ENCODE measurements at regions not wholly inside any gene's neighbourhood (a gene's known extent, or its start where the extent isn't known, plus 50 kb on each side); places are given as distances from the start of the nearest gene placed in this dataset.

DNA sequence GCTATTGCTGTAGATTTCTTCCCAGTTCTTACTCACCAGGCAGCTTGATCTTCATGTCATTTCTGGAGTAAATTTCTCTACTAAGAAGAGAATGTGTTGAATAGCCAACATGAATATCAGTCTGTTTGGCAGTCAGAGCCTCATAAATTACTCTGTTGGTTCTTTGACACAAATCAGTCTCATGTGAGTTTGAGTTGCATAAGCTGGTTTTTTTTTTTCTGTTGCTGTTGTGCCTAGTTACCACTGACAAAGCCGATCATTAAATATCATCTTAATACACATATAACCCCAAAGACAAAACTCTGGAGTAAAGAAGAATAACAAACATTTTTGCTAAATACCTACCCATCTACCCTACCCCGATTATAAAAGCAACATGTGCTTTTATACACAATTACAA, 240.5 kb upstream of the KCNJ16 start:
- H3K27me3 ChIP-seq, result no peaks in the 10 kb centered on the region
- H3K4me1 ChIP-seq, result no peaks in the 10 kb centered on the region
- no peak overlapping the region for H3K4me3 ChIP-seq
- no peak overlapping the region for H3K27ac ChIP-seq
- no peak for ATAC-seq (ENCODE audit: low FRiP score in 2 of 2)
- 63 to 64% methylated on average over 2 of the region's 2 CpGs for WGBS, 2 donors
- peaks cover 0 to 7% (median 3%) of the 10 kb centered on the region in 4 donors for H3K9me3 ChIP-seq
- H3K36me3 ChIP-seq, result no peaks in the 10 kb centered on the region
- TF ChIP-seq, protein P1, sequence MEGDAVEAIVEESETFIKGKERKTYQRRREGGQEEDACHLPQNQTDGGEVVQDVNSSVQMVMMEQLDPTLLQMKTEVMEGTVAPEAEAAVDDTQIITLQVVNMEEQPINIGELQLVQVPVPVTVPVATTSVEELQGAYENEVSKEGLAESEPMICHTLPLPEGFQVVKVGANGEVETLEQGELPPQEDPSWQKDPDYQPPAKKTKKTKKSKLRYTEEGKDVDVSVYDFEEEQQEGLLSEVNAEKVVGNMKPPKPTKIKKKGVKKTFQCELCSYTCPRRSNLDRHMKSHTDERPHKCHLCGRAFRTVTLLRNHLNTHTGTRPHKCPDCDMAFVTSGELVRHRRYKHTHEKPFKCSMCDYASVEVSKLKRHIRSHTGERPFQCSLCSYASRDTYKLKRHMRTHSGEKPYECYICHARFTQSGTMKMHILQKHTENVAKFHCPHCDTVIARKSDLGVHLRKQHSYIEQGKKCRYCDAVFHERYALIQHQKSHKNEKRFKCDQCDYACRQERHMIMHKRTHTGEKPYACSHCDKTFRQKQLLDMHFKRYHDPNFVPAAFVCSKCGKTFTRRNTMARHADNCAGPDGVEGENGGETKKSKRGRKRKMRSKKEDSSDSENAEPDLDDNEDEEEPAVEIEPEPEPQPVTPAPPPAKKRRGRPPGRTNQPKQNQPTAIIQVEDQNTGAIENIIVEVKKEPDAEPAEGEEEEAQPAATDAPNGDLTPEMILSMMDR (IDR thresholded peaks at IDR 0.05), result no peak
- TF ChIP-seq EP300 (IDR thresholded peaks at IDR 0.05), result no peak
- no peak for TF ChIP-seq POLR2AphosphoS5 (IDR thresholded peaks at IDR 0.05)
- TF ChIP-seq POLR2A (IDR thresholded peaks at IDR 0.05), result no peak
- DNase-seq, result no peak

DNA sequence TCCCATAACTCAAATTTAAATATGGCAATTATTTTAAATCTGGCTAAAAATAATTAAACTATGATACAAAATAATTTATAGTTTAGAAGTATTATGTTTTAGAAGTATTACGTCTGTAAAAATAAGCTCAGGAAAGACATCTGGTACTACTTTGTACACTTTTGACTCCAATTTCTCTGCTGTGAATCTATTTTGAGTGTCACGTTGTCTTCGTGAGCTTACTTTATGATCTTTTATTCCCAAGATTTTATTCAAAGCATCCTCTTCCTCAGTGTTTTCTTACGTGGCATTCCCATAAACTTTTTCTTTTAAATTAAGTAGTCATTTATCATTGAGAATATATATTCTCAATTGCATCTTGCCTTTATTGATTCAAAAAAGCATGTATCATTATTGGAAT, 223.3 kb upstream of the KCNJ16 start:
- Histone ChIP-seq H3K9me3 (no peaks in the 10 kb centered on the region), H3K27ac (no peak overlapping the region), H3K27me3 (no peaks in the 10 kb centered on the region), H3K4me3 (no peak overlapping the region), H3K4me1 (peaks cover 0 to 5% (median 0%) of the 10 kb centered on the region in 4 donors), H3K36me3 (no peaks in the 10 kb centered on the region)
- no peak for DNase-seq
- no peak for TF ChIP-seq POLR2A (IDR thresholded peaks at IDR 0.05)
- TF ChIP-seq POLR2AphosphoS5 (IDR thresholded peaks at IDR 0.05), result no peak
- TF ChIP-seq, protein P1 (IDR thresholded peaks at IDR 0.05), result no peak
- TF ChIP-seq EP300 (IDR thresholded peaks at IDR 0.05), result no peak
- 91 to 94% methylated on average over 4 of the region's 4 CpGs for WGBS, 2 donors
- ATAC-seq (ENCODE audit: low FRiP score in 2 of 2), result no peak

DNA sequence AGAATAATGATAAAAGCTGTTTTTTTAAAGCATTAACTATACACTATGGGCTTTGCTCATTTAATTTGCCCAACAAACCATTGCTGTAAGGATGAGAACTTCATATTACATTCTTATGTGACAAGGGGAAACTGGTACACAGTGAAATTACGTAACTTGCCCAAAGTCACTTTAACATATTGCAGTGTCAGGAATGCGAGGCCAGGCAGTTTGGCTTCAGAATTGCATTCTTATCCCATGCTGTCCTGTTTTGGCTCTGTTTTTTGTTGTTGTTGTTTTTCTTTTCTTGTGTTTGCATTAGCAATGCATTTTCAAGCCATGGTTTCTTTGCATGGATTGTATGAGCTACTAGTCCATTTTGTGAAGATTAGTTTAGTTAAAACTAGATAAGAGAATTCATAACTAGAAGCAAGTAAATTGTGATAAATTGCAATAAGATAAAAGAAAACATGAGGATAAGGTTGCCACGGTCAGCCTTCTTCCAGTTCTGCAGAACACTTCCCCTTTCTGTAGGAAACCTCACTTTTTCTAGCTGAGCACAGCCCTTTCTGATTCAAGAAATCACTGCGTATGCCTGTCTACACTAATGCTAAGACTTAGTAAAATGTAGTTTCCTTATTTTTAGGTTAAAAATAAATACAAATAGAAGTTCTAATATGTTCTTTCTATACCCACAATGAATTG, 221.3 kb upstream of the KCNJ16 start:
- DNase-seq (no peak), ATAC-seq (ENCODE audit: low FRiP score in 2 of 2) (peak in 1 of 2 donors; percentile 77)
- Histone ChIP-seq H3K27ac (no peak overlapping the region), H3K9me3 (no peaks in the 10 kb centered on the region), H3K36me3 (no peaks in the 10 kb centered on the region), H3K27me3 (no peaks in the 10 kb centered on the region), H3K4me1 (peaks cover 0 to 5% (median 0%) of the 10 kb centered on the region in 4 donors), H3K4me3 (no peak overlapping the region)
- no peak for TF ChIP-seq POLR2AphosphoS5 (IDR thresholded peaks at IDR 0.05)
- TF ChIP-seq, protein P1 (IDR thresholded peaks at IDR 0.05), result no peak
- no peak for TF ChIP-seq EP300 (IDR thresholded peaks at IDR 0.05)
- no peak for TF ChIP-seq POLR2A (IDR thresholded peaks at IDR 0.05)
- WGBS, 2 donors, result 31 to 52% methylated on average over 4 of the region's 4 CpGs

DNA sequence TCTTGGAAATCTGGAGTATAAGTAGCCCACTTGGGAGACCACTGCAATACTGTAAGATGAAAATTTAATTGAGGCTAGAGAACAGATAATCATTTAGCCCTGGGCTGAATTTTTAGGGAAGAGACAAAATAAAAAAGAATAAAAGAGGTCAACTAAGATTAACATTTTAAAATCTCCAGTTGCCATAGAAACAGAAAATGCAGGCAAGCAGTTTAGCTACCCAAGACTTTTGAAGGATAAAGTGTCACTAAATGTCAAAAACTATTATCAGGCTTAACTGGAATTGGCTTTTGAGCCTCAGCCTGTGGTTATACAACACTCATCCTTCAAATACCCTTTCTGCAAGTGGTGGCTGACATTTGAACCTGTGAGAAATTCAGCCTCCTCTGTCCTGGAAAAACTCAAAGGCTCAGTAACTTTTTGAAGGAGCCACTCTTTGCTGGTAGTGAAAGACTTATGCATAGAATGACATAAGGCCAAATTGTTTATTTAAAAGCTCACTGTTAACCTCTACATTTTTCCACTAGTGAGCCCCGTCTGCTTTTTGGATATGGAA, 220.7 kb upstream of the KCNJ16 start:
- Histone ChIP-seq H3K9me3 (no peaks in the 10 kb centered on the region), H3K4me1 (peaks cover 0 to 5% (median 0%) of the 10 kb centered on the region in 4 donors), H3K27ac (no peak overlapping the region), H3K27me3 (no peaks in the 10 kb centered on the region), H3K4me3 (no peak overlapping the region), H3K36me3 (no peaks in the 10 kb centered on the region)
- ATAC-seq (ENCODE audit: low FRiP score in 2 of 2), result no peak
- TF ChIP-seq EP300 (IDR thresholded peaks at IDR 0.05) (no peak), POLR2AphosphoS5 (IDR thresholded peaks at IDR 0.05) (no peak), POLR2A (IDR thresholded peaks at IDR 0.05) (no peak)
- no peak for DNase-seq
- 45 to 46% methylated on average over 1 of the region's 1 CpG for WGBS, 2 donors

DNA sequence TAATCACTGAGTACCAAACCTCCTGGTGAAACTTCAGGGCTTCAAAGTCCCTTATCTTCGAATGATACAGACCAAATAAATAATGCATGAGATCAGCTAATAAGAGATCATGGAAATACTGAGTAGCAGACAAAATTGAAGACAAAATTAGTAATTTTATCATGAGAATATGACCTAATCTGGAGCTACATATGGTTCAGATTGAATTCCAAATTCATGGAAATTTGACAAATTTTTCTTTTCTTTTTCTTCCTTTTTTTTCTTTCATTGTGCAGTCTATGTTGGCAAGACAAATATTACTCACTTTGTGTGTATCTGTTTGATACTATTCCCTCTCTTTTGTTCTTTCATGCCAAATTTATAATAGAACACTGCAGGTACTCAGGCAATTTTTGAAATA, 218.1 kb upstream of the KCNJ16 start:
- no peaks in the 10 kb centered on the region for H3K36me3 ChIP-seq
- H3K27ac ChIP-seq, result no peak overlapping the region
- ATAC-seq (ENCODE audit: low FRiP score in 2 of 2) (peak in 1 of 2 donors; percentile 12), DNase-seq (no peak)
- no peak overlapping the region for H3K4me3 ChIP-seq
- 83 to 86% methylated on average over 1 of the region's 1 CpG for WGBS, 2 donors
- peaks cover 0 to 5% (median 0%) of the 10 kb centered on the region in 4 donors for H3K4me1 ChIP-seq
- TF ChIP-seq POLR2A (IDR thresholded peaks at IDR 0.05), result no peak
- TF ChIP-seq POLR2AphosphoS5 (IDR thresholded peaks at IDR 0.05), result no peak
- TF ChIP-seq, protein P1 (IDR thresholded peaks at IDR 0.05), result no peak
- no peaks in the 10 kb centered on the region for H3K9me3 ChIP-seq
- no peaks in the 10 kb centered on the region for H3K27me3 ChIP-seq

Data from upper lobe of left lung (tissue), 6 donors.